ENCODE measurements at regions not wholly inside any gene's neighbourhood (a gene's known extent, or its start where the extent isn't known, plus 50 kb on each side); places are given as distances from the start of the nearest gene placed in this dataset.
"Not testable (repeated sequence)": the region's sequence is repeated elsewhere in the genome, so short reads cannot be mapped to it uniquely, and the experiment has no call there.

- Histone ChIP-seq H3K36me3 (ENCODE audit: insufficient read depth, low read length) (no peaks in the 10 kb centered on the region), H2AFZ (ENCODE audit: low read depth, low read length) (no peak overlapping the region), H3K4me3 (ENCODE audit: low read length) (no peak overlapping the region), H3K9me3 (ENCODE audit: low read length) (peaks cover 3% of the 10 kb centered on the region), H3K4me1 (ENCODE audit: insufficient read depth, low read length) (peaks cover 16% of the 10 kb centered on the region), H3K27me3 (ENCODE audit: insufficient read depth, low read length) (no peaks in the 10 kb centered on the region)
Measured at GRCh38 chr6:68252632-68253031, 382.4 kb upstream of the ADGRB3 start.

- Histone ChIP-seq H3K4me1 (ENCODE audit: insufficient read depth, low read length) (peaks cover 16% of the 10 kb centered on the region), H3K36me3 (ENCODE audit: insufficient read depth, low read length) (no peaks in the 10 kb centered on the region), H3K4me3 (ENCODE audit: low read length) (no peak overlapping the region), H2AFZ (ENCODE audit: low read depth, low read length) (no peak overlapping the region), H3K9me3 (ENCODE audit: low read length) (no peaks in the 10 kb centered on the region), H3K27me3 (ENCODE audit: insufficient read depth, low read length) (no peaks in the 10 kb centered on the region)
Measured at GRCh38 chr6:68247782-68248181, 387.3 kb upstream of the ADGRB3 start.

- H3K9me3 ChIP-seq (ENCODE audit: low read length), result no peaks in the 10 kb centered on the region
- H3K4me3 ChIP-seq (ENCODE audit: low read length), result no peak overlapping the region
- no peaks in the 10 kb centered on the region for H3K27me3 ChIP-seq (ENCODE audit: insufficient read depth, low read length)
- no peaks in the 10 kb centered on the region for H3K36me3 ChIP-seq (ENCODE audit: insufficient read depth, low read length)
- no peak overlapping the region for H2AFZ ChIP-seq (ENCODE audit: low read depth, low read length)
- peaks cover 5% of the 10 kb centered on the region for H3K4me1 ChIP-seq (ENCODE audit: insufficient read depth, low read length)
Measured at GRCh38 chr6:68240726-68241125, 394.4 kb upstream of the ADGRB3 start.

GRCh38 chr6:68239034-68239433 is 396.0 kb upstream of the ADGRB3 start:
- H3K4me1 ChIP-seq (ENCODE audit: insufficient read depth, low read length), result peaks cover 10% of the 10 kb centered on the region
- no peaks in the 10 kb centered on the region for H3K36me3 ChIP-seq (ENCODE audit: insufficient read depth, low read length)
- no peaks in the 10 kb centered on the region for H3K27me3 ChIP-seq (ENCODE audit: insufficient read depth, low read length)
- no peak overlapping the region for H3K4me3 ChIP-seq (ENCODE audit: low read length)
- H2AFZ ChIP-seq (ENCODE audit: low read depth, low read length), result no peak overlapping the region
- H3K9me3 ChIP-seq (ENCODE audit: low read length), result no peaks in the 10 kb centered on the region

- Histone ChIP-seq H3K27me3 (ENCODE audit: insufficient read depth, low read length) (no peaks in the 10 kb centered on the region), H2AFZ (ENCODE audit: low read depth, low read length) (no peak overlapping the region), H3K9me3 (ENCODE audit: low read length) (no peaks in the 10 kb centered on the region), H3K4me1 (ENCODE audit: insufficient read depth, low read length) (peaks cover 15% of the 10 kb centered on the region), H3K36me3 (ENCODE audit: insufficient read depth, low read length) (no peaks in the 10 kb centered on the region), H3K4me3 (ENCODE audit: low read length) (no peak overlapping the region)
Measured at GRCh38 chr6:68238097-68238601, 396.9 kb upstream of the ADGRB3 start.

GRCh38 chr6:68237205-68237604 is 397.9 kb upstream of the ADGRB3 start:
- Histone ChIP-seq H3K4me1 (ENCODE audit: insufficient read depth, low read length) (peaks cover 15% of the 10 kb centered on the region), H3K4me3 (ENCODE audit: low read length) (no peak overlapping the region), H3K9me3 (ENCODE audit: low read length) (no peaks in the 10 kb centered on the region), H3K27me3 (ENCODE audit: insufficient read depth, low read length) (no peaks in the 10 kb centered on the region), H2AFZ (ENCODE audit: low read depth, low read length) (no peak overlapping the region), H3K36me3 (ENCODE audit: insufficient read depth, low read length) (no peaks in the 10 kb centered on the region)

GRCh38 chr6:68235326-68235784 is 399.7 kb upstream of the ADGRB3 start:
- no peaks in the 10 kb centered on the region for H3K27me3 ChIP-seq (ENCODE audit: insufficient read depth, low read length)
- no peaks in the 10 kb centered on the region for H3K9me3 ChIP-seq (ENCODE audit: low read length)
- peaks cover 15% of the 10 kb centered on the region for H3K4me1 ChIP-seq (ENCODE audit: insufficient read depth, low read length)
- H3K36me3 ChIP-seq (ENCODE audit: insufficient read depth, low read length), result no peaks in the 10 kb centered on the region
- H3K4me3 ChIP-seq (ENCODE audit: low read length), result no peak overlapping the region
- no peak overlapping the region for H2AFZ ChIP-seq (ENCODE audit: low read depth, low read length)

GRCh38 chr6:68233623-68234022 is 401.5 kb upstream of the ADGRB3 start:
- peaks cover 15% of the 10 kb centered on the region for H3K4me1 ChIP-seq (ENCODE audit: insufficient read depth, low read length)
- no peak overlapping the region for H3K4me3 ChIP-seq (ENCODE audit: low read length)
- no peak overlapping the region for H2AFZ ChIP-seq (ENCODE audit: low read depth, low read length)
- no peaks in the 10 kb centered on the region for H3K27me3 ChIP-seq (ENCODE audit: insufficient read depth, low read length)
- no peaks in the 10 kb centered on the region for H3K36me3 ChIP-seq (ENCODE audit: insufficient read depth, low read length)
- no peaks in the 10 kb centered on the region for H3K9me3 ChIP-seq (ENCODE audit: low read length)

GRCh38 chr6:68229566-68229965 is 405.5 kb upstream of the ADGRB3 start:
- H3K27me3 ChIP-seq (ENCODE audit: insufficient read depth, low read length), result no peaks in the 10 kb centered on the region
- peaks cover 5% of the 10 kb centered on the region for H3K4me1 ChIP-seq (ENCODE audit: insufficient read depth, low read length)
- H3K36me3 ChIP-seq (ENCODE audit: insufficient read depth, low read length), result no peaks in the 10 kb centered on the region
- no peaks in the 10 kb centered on the region for H3K9me3 ChIP-seq (ENCODE audit: low read length)
- no peak overlapping the region for H2AFZ ChIP-seq (ENCODE audit: low read depth, low read length)
- no peak overlapping the region for H3K4me3 ChIP-seq (ENCODE audit: low read length)

GRCh38 chr6:68226460-68226859 is 408.6 kb upstream of the ADGRB3 start:
- Histone ChIP-seq H3K36me3 (ENCODE audit: insufficient read depth, low read length) (no peaks in the 10 kb centered on the region), H3K9me3 (ENCODE audit: low read length) (no peaks in the 10 kb centered on the region), H3K27me3 (ENCODE audit: insufficient read depth, low read length) (no peaks in the 10 kb centered on the region), H2AFZ (ENCODE audit: low read depth, low read length) (no peak overlapping the region), H3K4me1 (ENCODE audit: insufficient read depth, low read length) (no peaks in the 10 kb centered on the region), H3K4me3 (ENCODE audit: low read length) (no peak overlapping the region)

- Histone ChIP-seq H3K9me3 (ENCODE audit: low read length) (no peaks in the 10 kb centered on the region), H3K4me1 (ENCODE audit: insufficient read depth, low read length) (no peaks in the 10 kb centered on the region), H3K4me3 (ENCODE audit: low read length) (no peak overlapping the region), H3K27me3 (ENCODE audit: insufficient read depth, low read length) (no peaks in the 10 kb centered on the region), H3K36me3 (ENCODE audit: insufficient read depth, low read length) (no peaks in the 10 kb centered on the region), H2AFZ (ENCODE audit: low read depth, low read length) (no peak overlapping the region)
Measured at GRCh38 chr6:68225729-68226128, 409.4 kb upstream of the ADGRB3 start.

GRCh38 chr6:68211242-68211795 is 423.8 kb upstream of the ADGRB3 start:
- Histone ChIP-seq H3K4me3 (ENCODE audit: low read length) (no peak overlapping the region), H3K4me1 (ENCODE audit: insufficient read depth, low read length) (no peaks in the 10 kb centered on the region), H3K27me3 (ENCODE audit: insufficient read depth, low read length) (no peaks in the 10 kb centered on the region), H3K9me3 (ENCODE audit: low read length) (no peaks in the 10 kb centered on the region), H3K36me3 (ENCODE audit: insufficient read depth, low read length) (no peaks in the 10 kb centered on the region), H2AFZ (ENCODE audit: low read depth, low read length) (no peak overlapping the region)

GRCh38 chr6:68207612-68208011 is 427.5 kb upstream of the ADGRB3 start:
- H3K4me3 ChIP-seq (ENCODE audit: low read length); H3K27me3 ChIP-seq (ENCODE audit: insufficient read depth, low read length); H2AFZ ChIP-seq (ENCODE audit: low read depth, low read length); H3K4me1 ChIP-seq (ENCODE audit: insufficient read depth, low read length); H3K9me3 ChIP-seq (ENCODE audit: low read length); H3K36me3 ChIP-seq (ENCODE audit: insufficient read depth, low read length): not testable (repeated sequence)

- Histone ChIP-seq H3K27me3 (ENCODE audit: insufficient read depth, low read length) (no peaks in the 10 kb centered on the region), H3K36me3 (ENCODE audit: insufficient read depth, low read length) (no peaks in the 10 kb centered on the region), H3K4me1 (ENCODE audit: insufficient read depth, low read length) (no peaks in the 10 kb centered on the region), H2AFZ (ENCODE audit: low read depth, low read length) (no peak overlapping the region), H3K4me3 (ENCODE audit: low read length) (no peak overlapping the region), H3K9me3 (ENCODE audit: low read length) (peaks cover 3% of the 10 kb centered on the region)
Measured at GRCh38 chr6:68200929-68201328, 434.2 kb upstream of the ADGRB3 start.
